Hepatocyte (in vitro differentiated cells): ENCODE measurements at regions not wholly inside any gene's neighbourhood (a gene's known extent, or its start where the extent isn't known, plus 50 kb on each side); places are given as distances from the start of the nearest gene placed in this dataset.

ENCODE experiments used
- EZH2 ChIP-seq: fragments of 200-600 bp; sonication (generic); IDR thresholded peaks from 2 replicates; pipeline ENCODE4 v1.6.1; 2016; ENCODE audit warnings: antibody characterized with exemption, mild to moderate bottlenecking, borderline replicate concordance
- TF ChIP-seq, protein P1 (sequence below): fragments of 200-600 bp; sonication (generic); IDR thresholded peaks from 2 replicates; pipeline ENCODE4 v1.5.1; 2016; ENCODE audit warnings: antibody characterized with exemption, mild to moderate bottlenecking; ENCODE audit not compliant: poor library complexity

DNA sequence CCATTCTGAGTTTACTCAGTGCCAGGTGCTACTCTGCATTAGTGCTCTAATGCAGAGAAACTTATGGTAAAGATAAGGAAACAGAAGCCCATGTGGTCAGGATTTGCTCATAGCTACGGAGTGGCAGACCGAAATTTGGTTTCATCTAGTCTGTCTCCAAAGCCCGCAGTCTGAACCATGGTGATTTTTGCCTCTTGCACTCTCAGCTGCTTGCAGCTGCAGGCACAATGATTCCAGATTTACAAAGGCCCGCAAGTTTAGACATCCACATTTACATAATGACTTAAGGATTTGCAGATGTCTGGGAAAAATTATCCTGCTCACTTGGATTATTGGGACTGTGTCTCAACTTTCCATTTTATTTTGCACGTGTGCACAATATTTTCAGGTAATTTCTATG, 161.3 kb upstream of the KCNJ6 start:
- TF ChIP-seq EZH2 = no peak
- TF ChIP-seq, protein P1, sequence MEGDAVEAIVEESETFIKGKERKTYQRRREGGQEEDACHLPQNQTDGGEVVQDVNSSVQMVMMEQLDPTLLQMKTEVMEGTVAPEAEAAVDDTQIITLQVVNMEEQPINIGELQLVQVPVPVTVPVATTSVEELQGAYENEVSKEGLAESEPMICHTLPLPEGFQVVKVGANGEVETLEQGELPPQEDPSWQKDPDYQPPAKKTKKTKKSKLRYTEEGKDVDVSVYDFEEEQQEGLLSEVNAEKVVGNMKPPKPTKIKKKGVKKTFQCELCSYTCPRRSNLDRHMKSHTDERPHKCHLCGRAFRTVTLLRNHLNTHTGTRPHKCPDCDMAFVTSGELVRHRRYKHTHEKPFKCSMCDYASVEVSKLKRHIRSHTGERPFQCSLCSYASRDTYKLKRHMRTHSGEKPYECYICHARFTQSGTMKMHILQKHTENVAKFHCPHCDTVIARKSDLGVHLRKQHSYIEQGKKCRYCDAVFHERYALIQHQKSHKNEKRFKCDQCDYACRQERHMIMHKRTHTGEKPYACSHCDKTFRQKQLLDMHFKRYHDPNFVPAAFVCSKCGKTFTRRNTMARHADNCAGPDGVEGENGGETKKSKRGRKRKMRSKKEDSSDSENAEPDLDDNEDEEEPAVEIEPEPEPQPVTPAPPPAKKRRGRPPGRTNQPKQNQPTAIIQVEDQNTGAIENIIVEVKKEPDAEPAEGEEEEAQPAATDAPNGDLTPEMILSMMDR = no peak
